Upper lobe of left lung (tissue), 4 donors: ENCODE measurements at regions not wholly inside any gene's neighbourhood (a gene's known extent, or its start where the extent isn't known, plus 50 kb on each side); places are given as distances from the start of the nearest gene placed in this dataset.

ENCODE experiments used
- POLR2A ChIP-seq, 4 donors: fragments of 450-650 bp; IDR thresholded peaks; one replicate each; pipeline ENCODE4 v1.5.1; 2016 to 2017; ENCODE audit warnings: antibody characterized with exemption in 4 of 4, mild to moderate bottlenecking in 2 of 4
- TF ChIP-seq, protein P1 (sequence below), 6 experiments: fragments of 450-650 bp in 4 of 6; fragments of 200-600 bp in 2 of 6; sonication (generic) in 2 of 6; IDR thresholded peaks; one replicate each; pipeline ENCODE4 v1.5.1; 2016 to 2019; ENCODE audit warnings: antibody characterized with exemption in 6 of 6

DNA sequence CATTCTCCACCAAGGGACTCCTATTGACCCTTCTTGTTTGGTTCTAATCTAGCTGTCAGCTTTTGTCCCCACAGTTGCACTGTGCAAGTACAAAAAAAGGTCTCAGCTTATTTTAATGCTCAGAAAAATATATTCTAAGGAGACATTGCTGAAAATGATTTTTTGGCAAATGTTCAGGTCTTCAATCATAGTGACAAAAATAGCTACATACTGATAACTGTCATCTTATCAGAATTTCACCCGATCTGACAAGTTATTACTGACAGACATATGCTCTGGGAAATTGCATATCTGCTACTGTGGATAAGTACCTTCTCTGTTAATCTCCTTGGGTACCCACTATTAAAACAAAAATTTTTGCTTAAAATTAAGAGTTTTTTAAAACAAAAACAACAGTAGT lies 263.6 kb downstream of the FLRT2 start:
- no peak for TF ChIP-seq POLR2A (IDR thresholded peaks at IDR 0.05)
- TF ChIP-seq, protein P1, sequence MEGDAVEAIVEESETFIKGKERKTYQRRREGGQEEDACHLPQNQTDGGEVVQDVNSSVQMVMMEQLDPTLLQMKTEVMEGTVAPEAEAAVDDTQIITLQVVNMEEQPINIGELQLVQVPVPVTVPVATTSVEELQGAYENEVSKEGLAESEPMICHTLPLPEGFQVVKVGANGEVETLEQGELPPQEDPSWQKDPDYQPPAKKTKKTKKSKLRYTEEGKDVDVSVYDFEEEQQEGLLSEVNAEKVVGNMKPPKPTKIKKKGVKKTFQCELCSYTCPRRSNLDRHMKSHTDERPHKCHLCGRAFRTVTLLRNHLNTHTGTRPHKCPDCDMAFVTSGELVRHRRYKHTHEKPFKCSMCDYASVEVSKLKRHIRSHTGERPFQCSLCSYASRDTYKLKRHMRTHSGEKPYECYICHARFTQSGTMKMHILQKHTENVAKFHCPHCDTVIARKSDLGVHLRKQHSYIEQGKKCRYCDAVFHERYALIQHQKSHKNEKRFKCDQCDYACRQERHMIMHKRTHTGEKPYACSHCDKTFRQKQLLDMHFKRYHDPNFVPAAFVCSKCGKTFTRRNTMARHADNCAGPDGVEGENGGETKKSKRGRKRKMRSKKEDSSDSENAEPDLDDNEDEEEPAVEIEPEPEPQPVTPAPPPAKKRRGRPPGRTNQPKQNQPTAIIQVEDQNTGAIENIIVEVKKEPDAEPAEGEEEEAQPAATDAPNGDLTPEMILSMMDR (IDR thresholded peaks at IDR 0.05) = no peak
